ENCODE measurements at regions not wholly inside any gene's neighbourhood (a gene's known extent, or its start where the extent isn't known, plus 50 kb on each side); places are given as distances from the start of the nearest gene placed in this dataset.
"Not testable (repeated sequence)": the region's sequence is repeated elsewhere in the genome, so short reads cannot be mapped to it uniquely, and the experiment has no call there.

DNA sequence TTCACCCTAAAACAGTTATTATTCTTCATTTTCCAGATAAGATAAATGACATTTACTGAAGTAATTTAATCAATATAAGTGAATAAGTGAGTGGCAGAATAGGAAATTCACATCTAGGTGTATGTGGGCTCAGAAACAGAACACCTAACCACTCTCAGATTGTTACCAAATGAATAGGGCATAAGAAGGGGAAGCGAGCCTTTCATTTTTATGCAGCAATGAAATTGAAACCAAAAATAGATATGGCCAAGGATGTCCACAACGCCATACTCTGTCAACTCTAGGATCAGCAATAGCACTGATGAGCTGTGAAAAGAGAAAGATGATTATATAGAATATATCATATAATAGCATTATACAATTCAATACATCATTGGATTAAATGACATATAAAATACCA is 398.1 kb upstream of the API5 start:
- DNase-seq: no peak

GRCh38 chr11:42923651-42924050 is 388.1 kb upstream of the API5 start:
- no peak for DNase-seq

GRCh38 chr11:42925916-42926315 is 385.9 kb upstream of the API5 start:
- no peak for DNase-seq

- DNase-seq: no peak
Observed at GRCh38 chr11:42947405-42947804, 364.4 kb upstream of the API5 start.

- DNase-seq: not testable (repeated sequence)
Observed at GRCh38 chr11:42949738-42950376, 361.9 kb upstream of the API5 start.

GRCh38 chr11:42951266-42951665 is 360.5 kb upstream of the API5 start:
- no peak for DNase-seq

DNA sequence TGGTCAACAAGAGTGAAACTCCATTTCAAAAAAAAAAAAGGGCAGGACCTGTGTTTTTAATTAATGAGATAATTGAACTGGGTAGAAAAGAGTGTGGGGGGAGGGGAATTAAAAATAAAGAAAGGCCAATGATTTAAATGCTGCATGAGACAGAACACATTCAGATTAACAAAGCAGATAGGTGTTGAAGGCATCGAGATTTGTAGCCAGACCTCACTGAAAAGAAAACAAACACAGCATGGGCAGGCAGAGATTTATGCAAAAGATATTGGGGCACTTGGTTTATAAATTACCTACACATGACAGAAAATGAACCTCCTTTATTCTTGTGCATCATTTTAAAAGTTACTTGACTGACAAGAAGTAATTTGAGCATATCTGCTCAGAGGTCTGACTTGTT is 354.0 kb upstream of the API5 start:
- no peak for DNase-seq

DNA sequence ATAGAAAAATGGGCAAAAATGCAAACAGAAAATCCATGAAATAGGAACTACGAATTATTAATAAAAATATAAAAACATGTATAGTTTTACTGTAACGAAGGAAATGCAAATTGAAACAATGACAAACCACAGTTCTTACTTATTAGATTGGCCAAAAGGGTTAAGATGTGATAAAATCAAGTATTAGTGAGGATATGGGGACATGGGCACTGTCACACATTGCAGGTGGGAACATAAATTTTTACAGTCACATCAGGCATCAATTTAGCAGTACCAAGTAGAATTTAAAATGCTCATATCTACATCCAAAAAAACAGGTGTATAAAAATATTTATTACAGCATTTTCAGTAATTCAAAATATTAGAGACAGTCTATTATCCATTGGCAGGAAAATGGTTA is 353.2 kb upstream of the API5 start:
- no peak for DNase-seq

DNA sequence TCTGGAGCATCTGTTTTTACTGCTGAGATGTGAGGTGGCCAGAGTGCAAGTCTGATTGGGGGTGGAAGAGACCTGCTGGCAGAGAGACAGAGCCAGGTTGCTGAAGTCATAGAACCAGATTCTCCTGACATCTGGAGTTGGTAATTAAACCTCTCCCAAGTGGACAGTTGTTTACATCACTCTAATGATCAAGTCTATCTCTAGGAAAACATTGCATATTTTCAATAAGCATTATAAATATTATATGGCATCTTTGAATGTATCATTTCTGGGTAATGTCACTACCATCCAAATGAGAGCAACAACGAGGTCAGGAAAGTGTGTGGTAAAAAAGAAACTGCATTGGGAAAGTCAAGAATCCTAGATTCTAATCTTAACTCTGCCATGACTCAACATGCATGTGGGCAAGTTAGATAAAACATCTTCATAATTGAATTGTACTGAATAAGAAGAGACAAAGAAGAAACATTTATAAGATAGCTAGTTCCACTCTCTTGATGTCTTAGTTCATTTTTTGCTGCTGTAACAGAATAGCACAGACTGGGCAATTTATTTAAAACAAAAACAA is 351.2 kb upstream of the API5 start:
- no peak for DNase-seq

GRCh38 chr11:42967653-42968052 is 344.1 kb upstream of the API5 start:
- no peak for DNase-seq

DNA sequence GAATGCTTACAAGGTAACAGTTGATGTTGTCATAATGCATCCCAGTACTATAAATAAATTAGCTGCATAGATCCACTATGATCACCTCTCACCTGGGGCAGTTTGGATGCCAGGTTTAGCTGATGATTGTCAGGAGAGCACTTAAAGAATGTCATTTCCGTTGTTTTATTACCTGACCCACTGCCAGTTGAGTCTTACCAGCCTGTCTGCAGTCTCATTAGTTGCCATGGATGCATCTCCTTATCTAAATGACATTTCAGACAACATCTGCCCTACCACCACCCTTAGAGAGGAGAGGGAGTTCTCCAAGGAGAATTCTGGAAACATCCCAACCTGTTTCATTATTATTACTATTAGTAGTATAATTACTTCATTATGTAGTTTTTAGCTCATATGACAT is 339.1 kb upstream of the API5 start:
- no peak for DNase-seq

- DNase-seq: no peak
Observed at GRCh38 chr11:42974510-42975179, 337.2 kb upstream of the API5 start.

GRCh38 chr11:42975180-42975529 is 336.6 kb upstream of the API5 start:
- DNase-seq: no peak

DNA sequence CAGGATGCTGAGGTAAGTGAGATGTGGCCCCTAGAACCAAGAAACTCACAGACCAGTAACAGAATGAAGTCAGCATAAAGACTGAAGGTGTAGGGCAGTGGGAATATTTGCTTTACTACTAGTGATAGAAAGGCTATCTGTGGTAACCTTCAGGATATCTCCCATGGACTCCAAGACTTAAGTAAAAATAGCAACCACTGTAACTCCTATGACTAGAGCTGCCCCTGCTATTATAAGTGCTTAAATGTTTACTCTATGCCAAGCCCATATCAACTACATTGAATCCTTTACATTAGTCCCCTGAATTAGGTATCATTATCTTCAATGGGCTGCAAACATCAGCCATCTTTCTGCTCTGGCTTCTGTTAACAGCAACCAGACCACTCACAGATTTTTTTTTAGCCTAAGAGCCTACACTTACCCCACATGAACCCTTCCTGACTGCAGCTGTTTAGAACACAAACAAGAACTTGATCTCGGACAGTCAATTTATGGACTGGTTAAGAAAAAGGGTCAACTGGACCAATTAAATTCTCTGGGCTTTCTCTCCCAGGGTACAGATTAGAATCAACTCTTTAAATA is 335.1 kb upstream of the API5 start:
- no peak for DNase-seq

- no peak for DNase-seq
Observed at GRCh38 chr11:42992594-42992993, 319.2 kb upstream of the API5 start.

GRCh38 chr11:42996421-42997307 is 315.1 kb upstream of the API5 start:
- DNase-seq: no peak

- DNase-seq: not testable (repeated sequence)
Observed at GRCh38 chr11:43004879-43005278, 306.9 kb upstream of the API5 start.

GRCh38 chr11:43010042-43010441 is 301.8 kb upstream of the API5 start:
- no peak for DNase-seq

DNA sequence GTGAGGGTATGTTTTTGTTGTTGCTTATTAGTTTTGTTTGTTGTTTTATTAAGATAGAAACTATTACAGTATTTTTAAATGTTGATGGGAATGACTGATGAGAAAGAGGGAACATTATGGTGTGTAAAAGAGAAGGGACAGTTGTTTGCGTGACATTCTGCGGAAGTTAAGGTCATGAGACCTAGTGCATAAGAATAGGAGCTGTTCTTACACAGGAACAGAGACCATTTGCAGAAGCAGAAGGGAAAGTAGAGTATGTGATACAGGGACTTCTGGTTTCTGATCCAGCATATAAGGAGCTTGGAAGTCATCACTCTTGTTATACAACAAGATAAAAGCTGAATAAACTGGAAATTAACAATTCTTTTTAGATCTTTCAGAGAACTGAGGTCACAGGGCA is 299.2 kb upstream of the API5 start:
- DNase-seq: no peak

DNA sequence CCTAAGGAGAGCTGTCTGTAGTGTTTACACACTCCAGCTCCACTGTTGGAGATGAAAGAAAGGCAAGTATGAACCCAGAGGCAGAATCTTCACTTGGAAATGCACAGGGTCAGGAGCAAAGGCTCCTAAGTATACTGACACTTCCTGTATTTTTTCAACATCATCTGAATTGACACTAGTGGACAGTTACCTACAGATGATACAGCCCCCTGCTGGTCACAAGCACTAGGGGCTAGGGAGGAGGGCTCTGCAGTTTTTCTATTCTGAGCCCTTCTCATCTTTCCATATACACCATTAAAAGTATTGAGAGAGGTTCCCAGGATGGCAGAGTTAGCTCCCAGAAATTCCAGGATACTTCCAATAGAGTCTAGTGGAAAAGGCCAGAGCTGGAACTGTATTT is 290.3 kb upstream of the API5 start:
- DNase-seq: no peak

- no peak for DNase-seq
Observed at GRCh38 chr11:43034341-43034740, 277.5 kb upstream of the API5 start.

GRCh38 chr11:43035086-43035485 is 276.7 kb upstream of the API5 start:
- DNase-seq: no peak

- no peak for DNase-seq
Observed at GRCh38 chr11:43053638-43054412, 258.0 kb upstream of the API5 start.
